ENCODE measurements at regions not wholly inside any gene's neighbourhood (a gene's known extent, or its start where the extent isn't known, plus 50 kb on each side); places are given as distances from the start of the nearest gene placed in this dataset.

DNA sequence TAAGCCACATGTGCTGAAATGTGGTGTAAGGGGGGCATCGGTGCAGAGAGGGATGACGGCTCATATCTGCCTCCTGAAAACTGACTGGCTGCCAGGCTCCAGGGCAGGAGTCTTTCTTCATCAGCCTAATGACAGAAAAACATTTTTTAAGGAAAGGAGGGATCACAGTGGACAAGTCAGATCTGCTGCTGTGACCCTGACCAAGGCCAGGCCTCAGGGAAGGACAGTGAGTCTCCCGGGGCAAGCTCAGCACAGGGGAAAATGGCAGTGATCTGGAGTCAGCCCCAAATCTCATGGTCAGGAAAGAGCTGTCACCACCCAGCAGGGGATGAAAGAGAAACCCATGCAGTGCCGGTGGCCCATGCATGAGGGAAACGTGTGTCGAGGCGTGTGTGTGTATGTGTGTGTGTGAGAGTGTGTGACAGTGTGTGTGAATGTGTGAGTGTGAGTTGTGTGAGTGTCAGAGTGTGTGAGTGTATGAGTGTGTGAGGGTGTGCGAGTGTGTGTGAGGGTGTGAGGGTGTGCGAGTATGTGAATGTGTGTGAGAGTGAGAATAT lies 134.5 kb downstream of the INHBB start:
- Histone ChIP-seq H4K20me1 (ENCODE audit: insufficient read depth, low read length) (no peaks in the 10 kb centered on the region), H3K9ac (ENCODE audit: low read length) (no peak overlapping the region), H3K4me1 (ENCODE audit: insufficient read depth, low read length, severe bottlenecking) (no peaks in the 10 kb centered on the region), H3K27me3 (ENCODE audit: insufficient read depth, low read length) (no peaks in the 10 kb centered on the region), H3K27ac (ENCODE audit: low read depth, low read length, poor library complexity, severe bottlenecking) (no peak overlapping the region), H2AFZ (ENCODE audit: low read length) (no peak overlapping the region), H3F3A (ENCODE audit: insufficient read depth, low read length) (no peaks in the 10 kb centered on the region), H3K9me3 (ENCODE audit: low read length) (no peaks in the 10 kb centered on the region), H3K4me2 (ENCODE audit: low read length) (no peak overlapping the region), H3K4me3 (ENCODE audit: low read depth, low read length, poor library complexity, severe bottlenecking) (no peak overlapping the region), H3K36me3 (ENCODE audit: insufficient read depth, low read length) (no peaks in the 10 kb centered on the region), H3K9me2 (ENCODE audit: low read depth, low read length) (no peaks in the 10 kb centered on the region), H3K79me2 (ENCODE audit: insufficient read depth, low read length) (no peaks in the 10 kb centered on the region)
- TF ChIP-seq EZH2 (IDR thresholded peaks at IDR 0.05; ENCODE audit: borderline replicate concordance, low read length), result no peak
- TF ChIP-seq, protein P1, sequence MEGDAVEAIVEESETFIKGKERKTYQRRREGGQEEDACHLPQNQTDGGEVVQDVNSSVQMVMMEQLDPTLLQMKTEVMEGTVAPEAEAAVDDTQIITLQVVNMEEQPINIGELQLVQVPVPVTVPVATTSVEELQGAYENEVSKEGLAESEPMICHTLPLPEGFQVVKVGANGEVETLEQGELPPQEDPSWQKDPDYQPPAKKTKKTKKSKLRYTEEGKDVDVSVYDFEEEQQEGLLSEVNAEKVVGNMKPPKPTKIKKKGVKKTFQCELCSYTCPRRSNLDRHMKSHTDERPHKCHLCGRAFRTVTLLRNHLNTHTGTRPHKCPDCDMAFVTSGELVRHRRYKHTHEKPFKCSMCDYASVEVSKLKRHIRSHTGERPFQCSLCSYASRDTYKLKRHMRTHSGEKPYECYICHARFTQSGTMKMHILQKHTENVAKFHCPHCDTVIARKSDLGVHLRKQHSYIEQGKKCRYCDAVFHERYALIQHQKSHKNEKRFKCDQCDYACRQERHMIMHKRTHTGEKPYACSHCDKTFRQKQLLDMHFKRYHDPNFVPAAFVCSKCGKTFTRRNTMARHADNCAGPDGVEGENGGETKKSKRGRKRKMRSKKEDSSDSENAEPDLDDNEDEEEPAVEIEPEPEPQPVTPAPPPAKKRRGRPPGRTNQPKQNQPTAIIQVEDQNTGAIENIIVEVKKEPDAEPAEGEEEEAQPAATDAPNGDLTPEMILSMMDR (IDR thresholded peaks at IDR 0.05; ENCODE audit: low read length), result no peak

DNA sequence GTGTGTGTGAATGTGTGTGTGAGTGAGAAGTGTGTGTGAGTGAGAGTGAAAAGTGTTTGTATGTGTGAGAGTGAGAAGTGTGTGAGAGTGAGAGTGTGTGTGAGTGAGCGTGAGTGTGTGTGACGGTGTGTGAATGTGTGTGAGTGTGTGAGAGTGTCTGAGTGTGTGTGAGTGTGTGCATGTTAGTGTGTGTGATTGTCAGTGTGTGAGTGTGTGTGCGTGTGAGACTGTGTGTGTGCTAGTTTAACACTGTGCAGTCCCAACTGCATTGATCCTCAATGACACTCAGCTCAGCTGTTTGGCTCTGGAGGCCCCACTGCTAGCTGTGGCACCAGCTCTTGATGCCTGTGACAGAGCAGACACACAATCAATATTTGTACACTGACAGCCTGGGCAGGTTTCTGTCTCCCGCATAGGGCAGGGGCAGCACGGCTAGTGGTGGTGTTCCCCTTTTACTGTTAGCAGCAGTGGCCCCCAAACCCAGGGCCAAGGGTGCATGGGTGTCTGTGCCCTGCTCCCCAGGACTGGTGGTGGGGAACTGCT lies 135.0 kb downstream of the INHBB start:
- Histone ChIP-seq H4K20me1 (ENCODE audit: insufficient read depth, low read length) (no peaks in the 10 kb centered on the region), H3K4me2 (ENCODE audit: low read length) (no peak overlapping the region), H2AFZ (ENCODE audit: low read length) (no peak overlapping the region), H3K27ac (ENCODE audit: low read depth, low read length, poor library complexity, severe bottlenecking) (no peak overlapping the region), H3F3A (ENCODE audit: insufficient read depth, low read length) (no peaks in the 10 kb centered on the region), H3K9ac (ENCODE audit: low read length) (no peak overlapping the region), H3K9me2 (ENCODE audit: low read depth, low read length) (no peaks in the 10 kb centered on the region), H3K4me1 (ENCODE audit: insufficient read depth, low read length, severe bottlenecking) (no peaks in the 10 kb centered on the region), H3K27me3 (ENCODE audit: insufficient read depth, low read length) (no peaks in the 10 kb centered on the region), H3K36me3 (ENCODE audit: insufficient read depth, low read length) (no peaks in the 10 kb centered on the region), H3K79me2 (ENCODE audit: insufficient read depth, low read length) (no peaks in the 10 kb centered on the region), H3K9me3 (ENCODE audit: low read length) (no peaks in the 10 kb centered on the region), H3K4me3 (ENCODE audit: low read depth, low read length, poor library complexity, severe bottlenecking) (no peak overlapping the region)
- TF ChIP-seq EZH2 (IDR thresholded peaks at IDR 0.05; ENCODE audit: borderline replicate concordance, low read length), result no peak
- TF ChIP-seq, protein P1 (IDR thresholded peaks at IDR 0.05; ENCODE audit: low read length), result no peak

DNA sequence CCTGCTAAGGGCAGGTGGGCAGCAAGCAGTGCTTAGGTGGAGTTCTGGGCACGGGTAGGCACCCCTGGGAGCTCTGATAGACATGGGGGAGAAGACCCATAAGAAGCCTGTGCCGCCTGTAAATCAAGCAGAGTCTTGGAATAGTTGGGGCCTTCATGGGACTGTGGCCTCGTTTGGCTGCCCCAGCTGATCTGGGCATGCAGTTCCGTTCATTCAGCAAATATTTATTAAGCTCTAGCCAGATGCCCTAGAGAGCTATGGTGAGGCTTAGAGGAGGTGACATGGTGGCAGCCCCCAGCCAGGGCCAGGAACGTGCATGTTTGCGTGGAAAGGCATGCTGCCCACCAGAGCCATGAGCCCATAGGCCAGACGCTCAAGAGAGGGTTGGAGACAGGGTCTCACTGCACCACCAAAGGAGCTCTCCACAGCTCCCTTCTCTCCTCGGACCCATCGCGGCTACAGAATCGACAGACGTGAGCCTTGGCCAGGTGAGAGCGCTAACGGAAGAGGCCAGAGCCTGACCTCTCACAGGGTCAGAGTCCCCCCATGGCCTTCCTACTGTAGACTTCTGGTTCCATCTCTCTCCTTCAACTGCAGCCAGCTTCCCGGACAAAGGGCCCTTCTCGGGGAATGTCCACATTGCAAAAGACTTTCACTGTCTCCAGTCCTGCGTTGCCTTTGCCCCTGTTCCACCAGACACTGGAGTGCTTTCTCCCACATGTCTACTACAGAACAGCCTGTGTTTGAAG lies 135.7 kb downstream of the INHBB start:
- no peaks in the 10 kb centered on the region for H3K27me3 ChIP-seq (ENCODE audit: insufficient read depth, low read length)
- H3F3A ChIP-seq (ENCODE audit: insufficient read depth, low read length), result no peaks in the 10 kb centered on the region
- TF ChIP-seq, protein P1 (IDR thresholded peaks at IDR 0.05; ENCODE audit: low read length), result no peak
- no peak for TF ChIP-seq EZH2 (IDR thresholded peaks at IDR 0.05; ENCODE audit: borderline replicate concordance, low read length)
- no peaks in the 10 kb centered on the region for H3K9me2 ChIP-seq (ENCODE audit: low read depth, low read length)
- no peak overlapping the region for H3K4me3 ChIP-seq (ENCODE audit: low read depth, low read length, poor library complexity, severe bottlenecking)
- no peaks in the 10 kb centered on the region for H3K36me3 ChIP-seq (ENCODE audit: insufficient read depth, low read length)
- no peaks in the 10 kb centered on the region for H3K4me1 ChIP-seq (ENCODE audit: insufficient read depth, low read length, severe bottlenecking)
- no peak overlapping the region for H2AFZ ChIP-seq (ENCODE audit: low read length)
- H4K20me1 ChIP-seq (ENCODE audit: insufficient read depth, low read length), result no peaks in the 10 kb centered on the region
- H3K79me2 ChIP-seq (ENCODE audit: insufficient read depth, low read length), result no peaks in the 10 kb centered on the region
- H3K9me3 ChIP-seq (ENCODE audit: low read length), result no peaks in the 10 kb centered on the region
- H3K4me2 ChIP-seq (ENCODE audit: low read length), result no peak overlapping the region
- no peak overlapping the region for H3K27ac ChIP-seq (ENCODE audit: low read depth, low read length, poor library complexity, severe bottlenecking)
- H3K9ac ChIP-seq (ENCODE audit: low read length), result no peak overlapping the region

All from OCI-LY1 (cell line).